Adrenal gland (tissue), 5 donors: ENCODE measurements at regions not wholly inside any gene's neighbourhood (a gene's known extent, or its start where the extent isn't known, plus 50 kb on each side); places are given as distances from the start of the nearest gene placed in this dataset.

Source experiments
- POLR2A ChIP-seq, 2 donors: fragments of 450-650 bp; IDR thresholded peaks; one replicate each; pipeline ENCODE4 v1.6.1; 2017; ENCODE audit warnings: antibody characterized with exemption in 2 of 2, mild to moderate bottlenecking in 2 of 2, moderate library complexity in 1 of 2
- TF ChIP-seq, protein P1 (sequence below), 6 experiments: fragments of 450-650 bp in 4 of 6; fragments of 200-600 bp in 2 of 6; sonication (generic) in 1 of 6; IDR thresholded peaks; 1 replicate in 5 of 6; 2 replicates in 1 of 6; pipeline versions ENCODE4 v1.5.1 to v1.8.0; 2016 to 2021; ENCODE audit warnings: antibody characterized with exemption in 6 of 6, mild to moderate bottlenecking in 2 of 6, moderate library complexity in 1 of 6
- donor health status: DM: no; HTN: no; CAD: no.

DNA sequence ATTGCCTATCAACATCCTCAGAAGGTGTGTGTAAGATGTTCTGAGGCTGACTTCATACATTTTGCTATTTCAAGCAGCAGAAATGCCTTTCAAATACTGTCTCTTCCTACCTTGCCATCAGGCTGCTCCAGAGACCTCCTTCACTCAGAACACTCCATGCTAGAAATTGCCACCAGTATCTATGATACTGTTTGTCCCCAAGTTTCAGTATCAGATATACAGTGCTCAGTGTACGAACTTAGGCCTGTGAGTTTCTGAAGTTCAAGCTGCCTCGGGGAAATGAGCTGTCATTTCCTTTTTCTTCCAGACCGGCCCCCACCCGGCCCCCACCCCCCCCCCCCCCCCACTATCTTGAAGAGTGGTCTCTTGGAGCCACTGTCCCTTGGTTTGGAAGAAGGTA is 373.4 kb upstream of the CHRM2 start:
- TF ChIP-seq, protein P1, sequence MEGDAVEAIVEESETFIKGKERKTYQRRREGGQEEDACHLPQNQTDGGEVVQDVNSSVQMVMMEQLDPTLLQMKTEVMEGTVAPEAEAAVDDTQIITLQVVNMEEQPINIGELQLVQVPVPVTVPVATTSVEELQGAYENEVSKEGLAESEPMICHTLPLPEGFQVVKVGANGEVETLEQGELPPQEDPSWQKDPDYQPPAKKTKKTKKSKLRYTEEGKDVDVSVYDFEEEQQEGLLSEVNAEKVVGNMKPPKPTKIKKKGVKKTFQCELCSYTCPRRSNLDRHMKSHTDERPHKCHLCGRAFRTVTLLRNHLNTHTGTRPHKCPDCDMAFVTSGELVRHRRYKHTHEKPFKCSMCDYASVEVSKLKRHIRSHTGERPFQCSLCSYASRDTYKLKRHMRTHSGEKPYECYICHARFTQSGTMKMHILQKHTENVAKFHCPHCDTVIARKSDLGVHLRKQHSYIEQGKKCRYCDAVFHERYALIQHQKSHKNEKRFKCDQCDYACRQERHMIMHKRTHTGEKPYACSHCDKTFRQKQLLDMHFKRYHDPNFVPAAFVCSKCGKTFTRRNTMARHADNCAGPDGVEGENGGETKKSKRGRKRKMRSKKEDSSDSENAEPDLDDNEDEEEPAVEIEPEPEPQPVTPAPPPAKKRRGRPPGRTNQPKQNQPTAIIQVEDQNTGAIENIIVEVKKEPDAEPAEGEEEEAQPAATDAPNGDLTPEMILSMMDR (IDR thresholded peaks at IDR 0.05) = no peak
- TF ChIP-seq POLR2A (IDR thresholded peaks at IDR 0.05) = no peak
